Panc1 (cell line): ENCODE measurements at regions not wholly inside any gene's neighbourhood (a gene's known extent, or its start where the extent isn't known, plus 50 kb on each side); places are given as distances from the start of the nearest gene placed in this dataset.

ENCODE experiments used
- ATAC-seq: fragments of 200-7000 bp; cut with Tn5 transposase; 2 replicates; pipeline ENCODE4 v1.9.1; 2020; ENCODE audit warnings: mild to moderate bottlenecking, moderate library complexity
- BruUV-seq: library from RNA; stranded (reverse); fragments of 400-500 nt; replicated peaks from 2 replicates; lab custom pipeline; 2021; lab: Mats Ljungman, UMichigan
- CTCF ChIA-PET: fragments of 300-600 bp; sonication (Branson Sonifier 250); formaldehyde crosslinking; loops from one replicate; lab custom pipeline; 2022; ENCODE audit warnings: antibody characterized with exemption; lab: Charles Lee
- POLR2A ChIA-PET: fragments of 300-600 bp; sonication (Branson Sonifier 250); formaldehyde crosslinking; loops from one replicate; lab custom pipeline; 2022; ENCODE audit warnings: antibody characterized with exemption; lab: Charles Lee
- DNase-seq: peaks from one replicate; pipeline ENCODE4 v3.0.0-alpha.2; 2010; ENCODE audit warnings: low read depth, low spot score
- H3K27ac ChIP-seq: 2 replicates; pipeline ENCODE4 v1.5.1; 2011; ENCODE audit warnings: mild to moderate bottlenecking, low read length, inconsistent platforms
- H3K27me3 ChIP-seq: fragments of 200-500 bp; sonication (Bioruptor generic); 2 replicates; pipeline ENCODE4 v1.6.0; 2014; ENCODE audit warnings: low read length, inconsistent platforms; ENCODE audit not compliant: control insufficient read depth, insufficient read depth
- H3K36me3 ChIP-seq: fragments of 200-500 bp; sonication (Bioruptor generic); 2 replicates; pipeline ENCODE4 v1.5.1; 2014; ENCODE audit warnings: inconsistent platforms, mild to moderate bottlenecking, low read length, moderate library complexity; ENCODE audit not compliant: control insufficient read depth, insufficient read depth
- H3K4me1 ChIP-seq: 2 replicates; pipeline ENCODE4 v1.5.1; 2011; ENCODE audit warnings: inconsistent platforms, mild to moderate bottlenecking, low read length, moderate library complexity; ENCODE audit not compliant: control insufficient read depth, insufficient read depth
- H3K4me3 ChIP-seq, 2 experiments: 2 replicates each; pipeline ENCODE4 v1.5.1; 2011 to 2012; ENCODE audit warnings: low read depth in 2 of 2, low read length in 2 of 2, mild to moderate bottlenecking in 2 of 2, inconsistent platforms in 1 of 2, moderate library complexity in 1 of 2
- H3K9me3 ChIP-seq: fragments of 200-500 bp; sonication (Bioruptor generic); 2 replicates; pipeline ENCODE4 v1.5.1; 2014; ENCODE audit warnings: low read depth, mild to moderate bottlenecking, inconsistent platforms, low read length, moderate library complexity; ENCODE audit not compliant: control insufficient read depth, insufficient read depth
- CTCF ChIP-seq: fragments of 450-650 bp; IDR thresholded peaks from 2 replicates; pipeline ENCODE4 v1.5.1; 2017; ENCODE audit warnings: mild to moderate bottlenecking
- POLR2AphosphoS5 ChIP-seq: IDR thresholded peaks from 2 replicates; pipeline ENCODE4 v1.6.1; 2012; ENCODE audit warnings: mild to moderate bottlenecking, low read depth, low read length, moderate library complexity
- REST ChIP-seq, 2 experiments: IDR thresholded peaks; 2 replicates each; pipeline ENCODE4 v1.6.1; 2011 to 2012; ENCODE audit warnings: low read depth in 2 of 2, control low read depth in 1 of 2, low read length in 1 of 2, mild to moderate bottlenecking in 1 of 2, moderate library complexity in 1 of 2; ENCODE audit not compliant: insufficient read depth in 1 of 2
- SIN3A ChIP-seq: IDR thresholded peaks from 2 replicates; pipeline ENCODE4 v1.6.1; 2012; ENCODE audit warnings: low read depth, mild to moderate bottlenecking, low read length, moderate library complexity, borderline replicate concordance; ENCODE audit not compliant: insufficient read depth
- TCF7L2 ChIP-seq: IDR thresholded peaks from 2 replicates; pipeline ENCODE4 v1.6.1; 2011; ENCODE audit warnings: mild to moderate bottlenecking, low read depth, low read length, inconsistent platforms
- in situ Hi-C: cut with HindIII; loops from 2 replicates; pipeline ENCODE4 v1.10.0; 2016; ENCODE audit warnings: low sequenced_read_pairs, low pct_unique_long_range_greater_than_20kb
- intact Hi-C: fragments of 100-400 bp; cut with micrococcal nuclease; formaldehyde crosslinking; loops from one replicate; pipeline ENCODE4 v1.10.0; 2022; ENCODE audit not compliant: unreplicated experiment

DNA sequence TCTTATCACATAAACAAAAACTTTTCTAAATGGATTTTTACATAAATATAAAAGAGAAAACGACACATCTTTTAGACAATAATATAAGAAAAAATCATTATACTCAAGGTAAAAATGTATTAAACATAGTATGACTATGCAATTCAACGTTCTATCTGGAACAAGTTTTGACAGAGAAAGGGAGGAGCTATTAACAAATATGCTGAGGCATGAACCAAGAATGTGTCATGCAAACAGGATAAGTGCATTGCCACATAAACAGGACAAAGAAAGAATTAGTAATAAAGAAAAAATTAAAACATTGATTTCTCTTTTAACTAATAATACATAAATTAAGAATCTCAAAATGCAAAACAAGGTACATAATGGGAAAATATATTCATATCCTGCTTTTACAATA, 1353.4 kb upstream of the GJE1 start:
- H3K4me1 ChIP-seq = no peaks in the 10 kb centered on the region
- ATAC-seq (no peak), DNase-seq (no peak)
- CTCF ChIA-PET = no interaction called here
- in situ Hi-C loops (no loop called here), intact Hi-C loops (no loop called here)
- no peak for TF ChIP-seq CTCF
- TF ChIP-seq REST (IDR thresholded peaks at IDR 0.05; ENCODE audit: insufficient read depth in 1 of 2, low read depth in 2 of 2, low read length in 1 of 2) = no peak
- no peak for TF ChIP-seq TCF7L2
- no peak for TF ChIP-seq SIN3A
- no peak overlapping the region for H3K27ac ChIP-seq
- H3K27me3 ChIP-seq = no peaks in the 10 kb centered on the region
- POLR2A ChIA-PET = no interaction called here
- no TSS peak for BruUV-seq
- H3K9me3 ChIP-seq = no peaks in the 10 kb centered on the region
- no peak overlapping the region for H3K4me3 ChIP-seq
- no peaks in the 10 kb centered on the region for H3K36me3 ChIP-seq

DNA sequence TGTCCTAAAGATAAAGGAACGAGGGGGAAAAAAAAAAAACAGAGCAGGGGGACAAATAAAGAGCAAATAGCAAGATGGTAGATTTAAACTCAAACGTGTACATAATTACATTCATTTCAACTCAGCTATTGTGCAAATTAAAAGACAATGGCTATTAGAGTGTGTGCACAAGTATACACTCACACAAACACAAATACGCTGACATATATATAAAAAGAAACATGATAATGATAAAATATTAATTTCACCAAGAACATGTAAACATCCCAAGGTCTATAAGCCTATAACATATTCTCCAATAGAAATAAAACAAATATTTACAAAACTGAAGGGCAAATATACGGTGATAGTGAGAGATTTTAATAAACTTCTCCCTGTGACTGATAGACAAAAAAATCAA, 1354.9 kb upstream of the GJE1 start:
- no peak overlapping the region for H3K4me3 ChIP-seq
- intact Hi-C loops = no loop called here
- no peak overlapping the region for H3K27ac ChIP-seq
- in situ Hi-C loops = no loop called here
- H3K4me1 ChIP-seq = no peaks in the 10 kb centered on the region
- POLR2A ChIA-PET = no interaction called here
- H3K36me3 ChIP-seq = no peaks in the 10 kb centered on the region; the same call in 1 of the 2 replicates
- no peaks in the 10 kb centered on the region for H3K27me3 ChIP-seq
- BruUV-seq = no TSS peak
- TF ChIP-seq REST (IDR thresholded peaks at IDR 0.05; ENCODE audit: insufficient read depth in 1 of 2, low read depth in 2 of 2, low read length in 1 of 2) = no peak
- no peak for TF ChIP-seq TCF7L2
- TF ChIP-seq CTCF = no peak
- no peak for TF ChIP-seq POLR2AphosphoS5
- TF ChIP-seq SIN3A = no peak
- CTCF ChIA-PET = no interaction called here
- DNase-seq = no peak
- no peaks in the 10 kb centered on the region; the same call in 1 of the 2 replicates for H3K9me3 ChIP-seq
- no peak for ATAC-seq
